ENCODE measurements at regions not wholly inside any gene's neighbourhood (a gene's known extent, or its start where the extent isn't known, plus 50 kb on each side); places are given as distances from the start of the nearest gene placed in this dataset.
A peak's percentile ranks its signal among the peaks of the same experiment; 100 is the strongest.
"Not testable (repeated sequence)": the region's sequence is repeated elsewhere in the genome, so short reads cannot be mapped to it uniquely, and the experiment has no call there.

- H3K4me3 ChIP-seq (ENCODE audit: low read depth, low read length), result no peak overlapping the region
- TF ChIP-seq CTCF (IDR thresholded peaks at IDR 0.05; ENCODE audit: insufficient read depth, low read length), result no peak
- no peak for DNase-seq (ENCODE audit: low read depth)
These were observed 230.8 kb downstream of the ADAMTS15 start for GRCh38 chr11:130679247-130679646.

GRCh38 chr11:130682471-130682870, 233.8 kb downstream of the SNX19 start:
- not testable (repeated sequence) for H3K4me3 ChIP-seq (ENCODE audit: low read depth, low read length); DNase-seq (ENCODE audit: low read depth)

GRCh38 chr11:130689222-130689908, 226.9 kb downstream of the SNX19 start:
- TF ChIP-seq CTCF (IDR thresholded peaks at IDR 0.05; ENCODE audit: insufficient read depth, low read length), result no peak
- DNase-seq (ENCODE audit: low read depth), result peak; percentile 97
- no peak overlapping the region for H3K4me3 ChIP-seq (ENCODE audit: low read depth, low read length)

GRCh38 chr11:130691581-130691980, 224.7 kb downstream of the SNX19 start:
- no peak overlapping the region for H3K4me3 ChIP-seq (ENCODE audit: low read depth, low read length)
- no peak for TF ChIP-seq CTCF (IDR thresholded peaks at IDR 0.05; ENCODE audit: insufficient read depth, low read length)
- DNase-seq (ENCODE audit: low read depth), result no peak

- DNase-seq (ENCODE audit: low read depth), result no peak
- no peak for TF ChIP-seq CTCF (IDR thresholded peaks at IDR 0.05; ENCODE audit: insufficient read depth, low read length)
- H3K4me3 ChIP-seq (ENCODE audit: low read depth, low read length), result no peak overlapping the region
These were observed 224.1 kb downstream of the SNX19 start for GRCh38 chr11:130692220-130692619.

- no peak for DNase-seq (ENCODE audit: low read depth)
These were observed 222.7 kb downstream of the SNX19 start for GRCh38 chr11:130693543-130693942.

GRCh38 chr11:130694488-130695045, 221.7 kb downstream of the SNX19 start:
- no peak for DNase-seq (ENCODE audit: low read depth)
- H3K4me3 ChIP-seq (ENCODE audit: low read depth, low read length), result no peak overlapping the region
- no peak for TF ChIP-seq CTCF (IDR thresholded peaks at IDR 0.05; ENCODE audit: insufficient read depth, low read length)

More at GRCh38 chr11:130693543-130693942, 222.7 kb downstream of the SNX19 start:
- no peak overlapping the region for H3K4me3 ChIP-seq (ENCODE audit: low read depth, low read length)
- no peak for TF ChIP-seq CTCF (IDR thresholded peaks at IDR 0.05; ENCODE audit: insufficient read depth, low read length)
